ENCODE measurements at regions not wholly inside any gene's neighbourhood (a gene's known extent, or its start where the extent isn't known, plus 50 kb on each side); places are given as distances from the start of the nearest gene placed in this dataset.
"Not testable (repeated sequence)": the region's sequence is repeated elsewhere in the genome, so short reads cannot be mapped to it uniquely, and the experiment has no call there.

GRCh38 chr6:101015541-101015940, 134.4 kb upstream of the ASCC3 start:
- DNase-seq: no peak

DNA sequence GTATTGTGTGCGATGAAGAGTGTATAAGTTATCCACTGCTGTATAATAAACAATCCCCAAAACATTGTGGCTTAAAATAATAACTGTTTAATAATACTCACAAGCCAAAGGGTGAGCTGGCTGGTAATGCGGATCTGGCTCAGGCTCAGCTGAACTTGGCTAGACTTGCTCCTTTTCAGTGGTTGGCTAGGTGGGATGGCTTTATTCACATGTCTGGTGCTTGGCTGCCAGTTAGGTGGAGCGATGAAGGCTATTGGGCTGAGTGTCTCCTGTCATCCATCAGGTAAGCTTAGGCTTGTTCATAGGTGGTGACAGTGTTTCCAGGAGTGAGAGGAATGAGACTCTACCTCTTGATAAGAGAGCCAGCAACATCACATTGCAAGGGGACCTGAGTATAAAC, 135.0 kb upstream of the ASCC3 start:
- no peak for DNase-seq

DNA sequence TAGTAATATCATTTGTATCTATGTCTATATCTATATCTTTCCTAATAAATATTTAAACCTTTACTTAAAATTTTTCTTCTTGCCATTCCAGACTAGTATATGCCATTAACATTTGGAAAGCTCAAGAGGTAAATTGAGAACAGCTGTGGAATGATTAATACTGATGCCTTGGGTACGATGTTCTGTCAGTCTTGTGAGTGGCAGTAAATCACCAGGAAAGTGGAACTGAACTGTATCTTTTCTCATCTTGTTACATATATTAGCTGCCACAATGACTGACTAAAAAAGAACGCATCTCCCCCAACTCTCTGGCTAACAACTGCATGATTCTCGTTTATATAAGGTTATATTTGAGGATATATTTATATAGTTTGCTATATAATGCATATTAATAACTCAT, 137.0 kb upstream of the ASCC3 start:
- no peak for DNase-seq

GRCh38 chr6:101021504-101021903, 140.4 kb upstream of the ASCC3 start:
- DNase-seq: no peak

- no peak for DNase-seq
Measured at GRCh38 chr6:101042966-101043365, 161.8 kb upstream of the ASCC3 start.

DNA sequence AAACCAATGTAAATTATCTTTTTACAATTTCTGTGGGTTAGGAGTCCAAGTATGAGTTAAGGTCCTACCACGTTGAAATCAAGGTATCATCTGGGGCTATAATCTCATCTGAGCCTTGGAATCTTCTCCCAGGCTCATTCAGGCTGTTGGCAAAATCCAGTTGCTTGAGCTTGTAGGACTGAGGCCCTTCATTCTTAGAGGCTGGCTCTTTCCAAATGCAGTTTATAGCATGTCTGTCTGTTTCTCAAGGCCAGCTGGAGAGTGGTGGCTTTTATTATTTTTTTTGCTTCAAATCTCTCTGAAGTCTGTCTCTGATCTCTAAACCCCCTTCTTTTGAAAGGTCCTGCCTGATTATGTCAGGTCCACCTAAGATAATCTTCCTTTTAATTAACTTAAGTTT, 177.2 kb upstream of the ASCC3 start:
- no peak for DNase-seq

DNA sequence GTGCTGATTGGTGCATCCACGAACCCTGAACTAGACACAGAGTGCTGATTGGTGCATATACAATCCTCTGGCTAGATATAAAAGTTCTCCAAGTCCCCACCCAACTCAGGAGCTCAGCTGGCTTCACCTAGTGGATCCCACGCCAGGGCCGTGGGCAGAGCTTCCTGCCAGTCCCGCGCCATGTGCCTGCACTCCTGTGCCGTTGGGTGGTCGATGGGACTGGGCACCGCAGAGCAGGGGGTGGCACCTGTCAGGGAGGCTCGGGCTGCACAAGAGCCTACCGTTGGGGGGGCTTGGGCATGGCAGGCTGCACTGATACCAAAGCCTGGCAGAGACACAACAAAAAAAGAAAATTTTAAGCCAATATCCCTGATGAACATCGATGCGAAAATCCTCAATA, 185.4 kb upstream of the ASCC3 start:
- no peak for DNase-seq

GRCh38 chr6:101069191-101069795, 188.2 kb upstream of the ASCC3 start:
- no peak for DNase-seq

DNA sequence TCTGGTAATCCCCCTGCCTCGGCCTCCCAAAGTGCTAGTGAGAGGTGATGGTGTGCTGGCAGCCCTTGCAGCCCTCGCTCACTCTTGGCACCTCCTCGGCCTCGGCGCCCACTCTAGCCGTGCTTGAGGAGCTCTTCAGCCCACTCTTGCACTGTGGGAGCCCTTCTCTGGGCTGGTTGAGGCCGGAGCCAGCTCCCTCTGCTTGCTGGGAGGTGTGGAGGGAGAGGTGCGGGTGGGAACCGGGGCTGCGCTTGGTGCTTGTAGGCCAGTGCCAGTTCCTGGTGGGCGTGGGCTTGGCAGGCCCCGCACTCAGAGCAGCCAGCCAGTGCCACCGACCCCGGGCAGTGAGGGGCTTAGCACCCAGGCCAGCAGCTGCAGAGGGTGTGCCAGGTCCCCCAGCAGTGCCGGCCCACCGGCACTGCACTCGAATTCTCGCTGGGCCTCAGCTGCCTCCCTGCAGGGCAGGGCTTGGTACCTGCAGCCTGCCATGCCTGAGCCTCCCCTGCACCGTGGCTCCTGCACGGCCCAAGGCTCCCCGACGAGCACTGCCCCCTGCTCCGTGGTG, 189.0 kb upstream of the ASCC3 start:
- no peak for DNase-seq

GRCh38 chr6:101077344-101077743, 196.2 kb upstream of the ASCC3 start:
- no peak for DNase-seq

- no peak for DNase-seq
Measured at GRCh38 chr6:101079696-101080270, 198.7 kb upstream of the ASCC3 start.

GRCh38 chr6:101080597-101080996, 199.5 kb upstream of the ASCC3 start:
- no peak for DNase-seq

DNA sequence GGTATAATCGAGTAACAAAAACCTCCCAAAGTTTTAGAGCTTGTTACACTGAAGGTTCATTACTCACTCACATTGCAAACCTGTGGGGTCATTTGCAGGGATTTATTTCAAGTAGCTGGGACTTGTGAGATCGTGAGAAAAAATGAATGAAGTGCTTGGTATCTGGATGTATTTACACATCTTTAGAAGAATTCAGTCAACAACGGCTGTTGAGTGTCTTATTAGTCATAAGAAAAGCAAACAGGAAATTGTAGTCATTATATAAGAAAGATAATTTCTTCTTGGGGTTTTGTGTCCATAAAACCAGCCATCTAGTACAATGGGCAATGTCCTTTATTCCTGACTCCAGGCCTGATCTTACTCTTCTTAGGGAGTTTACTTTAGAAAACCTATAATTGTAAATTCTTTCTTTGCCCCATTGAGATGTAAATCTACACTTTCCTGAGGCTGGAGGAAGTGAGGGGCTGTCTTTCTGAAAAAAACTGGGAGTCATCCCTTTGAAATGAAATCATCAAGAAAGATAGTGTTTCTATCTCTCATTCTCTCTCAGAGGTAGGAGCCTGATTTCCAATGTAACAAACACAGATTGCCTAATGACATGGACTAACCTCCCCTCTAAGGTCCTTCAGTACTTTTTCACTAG, 202.5 kb upstream of the ASCC3 start:
- no peak for DNase-seq

GRCh38 chr6:101085327-101085726, 204.2 kb upstream of the ASCC3 start:
- DNase-seq: no peak

DNA sequence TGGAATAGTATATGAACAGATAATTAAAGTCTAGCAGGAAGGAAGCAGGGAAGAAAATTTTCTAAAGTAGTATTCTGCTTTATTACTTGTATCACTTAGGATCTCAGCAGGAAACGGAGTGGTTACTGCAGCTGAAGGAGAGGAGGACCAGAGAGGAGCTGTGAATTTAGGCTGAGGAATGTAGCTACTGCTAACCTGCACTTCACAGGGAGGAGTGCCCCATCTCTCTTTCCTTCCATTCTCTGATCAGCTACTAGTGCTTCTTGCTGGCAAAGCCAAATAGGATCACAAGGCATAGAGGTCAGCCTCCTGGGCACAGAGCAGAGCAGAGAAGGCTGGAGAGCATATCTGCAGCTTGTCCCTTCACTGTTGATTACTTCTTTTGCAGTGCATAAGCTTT, 205.3 kb upstream of the ASCC3 start:
- DNase-seq: no peak

GRCh38 chr6:101088594-101088993, 207.5 kb upstream of the ASCC3 start:
- no peak for DNase-seq

- no peak for DNase-seq
Measured at GRCh38 chr6:101089640-101090039, 208.5 kb upstream of the ASCC3 start.

- DNase-seq: no peak
Measured at GRCh38 chr6:101090281-101090680, 209.2 kb upstream of the ASCC3 start.

DNA sequence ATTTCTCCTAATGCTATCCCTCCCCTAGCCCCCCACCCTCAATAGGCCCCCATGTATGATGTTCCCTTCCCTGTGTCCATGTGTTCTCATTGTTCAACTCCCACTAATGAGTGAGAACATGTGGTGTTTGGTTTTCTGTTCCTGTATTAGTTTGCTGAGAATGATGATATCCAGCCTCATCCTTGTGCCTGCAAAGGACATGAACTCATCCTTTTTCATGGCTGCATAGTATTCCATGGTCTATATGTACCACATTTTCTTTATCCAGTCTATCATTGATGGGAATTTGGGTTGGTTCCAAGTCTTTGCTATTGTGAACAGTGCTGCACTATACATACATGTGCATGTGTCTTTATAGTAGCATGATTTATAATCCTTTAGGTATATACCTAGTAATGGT, 217.5 kb upstream of the ASCC3 start:
- not testable (repeated sequence) for DNase-seq

GRCh38 chr6:101102702-101103101, 221.6 kb upstream of the ASCC3 start:
- DNase-seq: no peak

DNA sequence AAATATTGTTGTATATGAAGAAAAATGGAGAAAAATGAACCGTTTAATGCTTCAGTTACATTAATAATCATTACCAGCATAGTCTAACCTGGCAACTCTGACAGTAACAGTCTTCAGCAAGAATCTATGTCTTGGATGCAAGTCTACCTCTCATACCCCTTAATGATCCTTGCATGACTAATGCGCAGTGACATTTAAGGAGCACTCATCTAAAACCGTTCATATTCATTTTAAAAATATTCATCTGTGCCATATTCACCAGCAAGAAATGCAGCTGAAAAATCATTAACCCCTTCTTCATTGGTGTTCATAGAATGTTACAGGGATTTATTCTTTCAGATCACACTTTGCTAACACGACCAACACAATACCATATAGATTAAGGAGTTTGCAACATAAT, 227.2 kb upstream of the ASCC3 start:
- no peak for DNase-seq

- no peak for DNase-seq
Measured at GRCh38 chr6:101110814-101111213, 229.7 kb upstream of the ASCC3 start.

- no peak for DNase-seq
Measured at GRCh38 chr6:101113468-101114260, 232.5 kb upstream of the ASCC3 start.

DNA sequence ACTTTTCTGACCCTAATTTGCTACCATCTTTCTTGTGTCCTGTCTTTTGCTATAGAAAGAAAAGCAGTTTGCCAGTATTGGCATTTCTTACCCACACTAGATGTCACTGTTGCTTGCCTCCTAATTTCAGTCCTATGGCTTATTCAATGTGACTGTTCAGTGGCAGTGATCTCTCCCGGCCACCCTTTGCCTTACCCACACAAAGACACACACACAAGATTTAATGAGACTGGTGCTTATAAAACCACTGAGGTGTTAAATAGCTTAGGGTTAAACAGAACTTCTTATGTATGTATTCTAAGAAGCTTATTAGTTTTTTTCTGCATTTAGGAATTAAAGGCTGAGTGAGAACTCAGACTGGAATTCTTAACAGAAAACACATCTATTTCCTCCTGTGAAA, 233.6 kb upstream of the ASCC3 start:
- DNase-seq: peak; percentile 37

All from DMS153 (cell line).